ENCODE measurements at regions not wholly inside any gene's neighbourhood (a gene's known extent, or its start where the extent isn't known, plus 50 kb on each side); places are given as distances from the start of the nearest gene placed in this dataset.

DNA sequence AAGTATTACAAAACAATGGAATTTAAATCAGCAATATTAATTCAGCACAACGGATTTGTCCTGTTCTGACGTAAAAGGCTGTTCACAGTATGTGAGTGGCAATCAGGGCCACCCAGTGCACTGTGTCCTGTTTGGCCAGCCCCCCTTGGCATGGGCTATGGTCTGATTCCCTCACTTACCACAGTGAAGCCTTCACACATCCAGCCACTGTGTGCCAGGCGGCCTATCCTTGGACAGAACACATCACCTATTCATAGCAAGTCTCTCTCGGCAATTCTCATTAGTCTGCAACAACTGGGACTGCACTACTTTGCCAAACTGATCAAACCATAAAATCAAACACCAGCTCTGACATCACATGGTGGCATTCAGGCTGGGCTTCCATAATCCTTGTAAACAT, 221.5 kb upstream of the TSHZ3 start:
- Histone ChIP-seq H3K9ac (ENCODE audit: low read depth in 1 of 2, low read length in 2 of 2) (no peak overlapping the region), H3K36me3 (ENCODE audit: control insufficient read depth in 2 of 2, insufficient read depth in 2 of 2, low read length in 2 of 2) (no peaks in the 10 kb centered on the region), H3K9me3 (ENCODE audit: control insufficient read depth in 2 of 2, low read length in 2 of 2) (peaks cover 0 to 2% of the 10 kb centered on the region in 2 donors), H3K27ac (ENCODE audit: low read depth in 2 of 2, low read length in 2 of 2) (no peak overlapping the region), H3K27me3 (ENCODE audit: control insufficient read depth in 2 of 2, insufficient read depth in 2 of 2, low read length in 2 of 2) (no peaks in the 10 kb centered on the region), H3K4me1 (ENCODE audit: control insufficient read depth in 2 of 2, insufficient read depth in 2 of 2, low read length in 2 of 2) (no peaks in the 10 kb centered on the region), H3K4me3 (ENCODE audit: low read length in 2 of 2) (no peak overlapping the region)

- no peaks in the 10 kb centered on the region for H3K36me3 ChIP-seq (ENCODE audit: control insufficient read depth in 2 of 2, insufficient read depth in 2 of 2, low read length in 2 of 2)
- H3K9me3 ChIP-seq (ENCODE audit: control insufficient read depth in 2 of 2, low read length in 2 of 2): peaks cover 0 to 2% of the 10 kb centered on the region in 2 donors
- no peaks in the 10 kb centered on the region for H3K27me3 ChIP-seq (ENCODE audit: control insufficient read depth in 2 of 2, insufficient read depth in 2 of 2, low read length in 2 of 2)
- no peak overlapping the region for H3K9ac ChIP-seq (ENCODE audit: low read depth in 1 of 2, low read length in 2 of 2)
- no peaks in the 10 kb centered on the region for H3K4me1 ChIP-seq (ENCODE audit: control insufficient read depth in 2 of 2, insufficient read depth in 2 of 2, low read length in 2 of 2)
- H3K4me3 ChIP-seq (ENCODE audit: low read length in 2 of 2): no peak overlapping the region
- no peak overlapping the region for H3K27ac ChIP-seq (ENCODE audit: low read depth in 2 of 2, low read length in 2 of 2)
These were observed 223.1 kb upstream of the TSHZ3 start for GRCh38 chr19:31572102-31572975.

DNA sequence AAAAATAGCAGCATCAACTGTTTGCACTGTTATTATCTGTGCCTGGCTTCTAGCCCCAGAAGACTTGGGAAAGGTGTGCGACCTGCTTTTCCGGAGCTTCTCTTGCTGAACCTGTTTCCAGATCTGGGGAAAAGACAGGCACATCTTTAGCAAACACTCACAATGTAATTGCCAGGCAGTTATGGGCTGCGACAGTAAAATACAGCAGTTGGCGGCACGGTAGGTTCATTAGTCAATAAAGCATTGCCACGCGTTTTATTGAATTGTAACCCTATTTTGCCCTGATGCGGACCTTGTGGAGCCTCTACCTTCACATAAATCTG, 223.7 kb upstream of the TSHZ3 start:
- H3K4me1 ChIP-seq (ENCODE audit: control insufficient read depth in 2 of 2, insufficient read depth in 2 of 2, low read length in 2 of 2): no peaks in the 10 kb centered on the region
- no peak overlapping the region for H3K4me3 ChIP-seq (ENCODE audit: low read length in 2 of 2)
- H3K27me3 ChIP-seq (ENCODE audit: control insufficient read depth in 2 of 2, insufficient read depth in 2 of 2, low read length in 2 of 2): no peaks in the 10 kb centered on the region
- no peak overlapping the region for H3K27ac ChIP-seq (ENCODE audit: low read depth in 2 of 2, low read length in 2 of 2)
- H3K9ac ChIP-seq (ENCODE audit: low read depth in 1 of 2, low read length in 2 of 2): no peak overlapping the region
- no peaks in the 10 kb centered on the region for H3K36me3 ChIP-seq (ENCODE audit: control insufficient read depth in 2 of 2, insufficient read depth in 2 of 2, low read length in 2 of 2)
- H3K9me3 ChIP-seq (ENCODE audit: control insufficient read depth in 2 of 2, low read length in 2 of 2): peaks cover 0 to 2% of the 10 kb centered on the region in 2 donors

DNA sequence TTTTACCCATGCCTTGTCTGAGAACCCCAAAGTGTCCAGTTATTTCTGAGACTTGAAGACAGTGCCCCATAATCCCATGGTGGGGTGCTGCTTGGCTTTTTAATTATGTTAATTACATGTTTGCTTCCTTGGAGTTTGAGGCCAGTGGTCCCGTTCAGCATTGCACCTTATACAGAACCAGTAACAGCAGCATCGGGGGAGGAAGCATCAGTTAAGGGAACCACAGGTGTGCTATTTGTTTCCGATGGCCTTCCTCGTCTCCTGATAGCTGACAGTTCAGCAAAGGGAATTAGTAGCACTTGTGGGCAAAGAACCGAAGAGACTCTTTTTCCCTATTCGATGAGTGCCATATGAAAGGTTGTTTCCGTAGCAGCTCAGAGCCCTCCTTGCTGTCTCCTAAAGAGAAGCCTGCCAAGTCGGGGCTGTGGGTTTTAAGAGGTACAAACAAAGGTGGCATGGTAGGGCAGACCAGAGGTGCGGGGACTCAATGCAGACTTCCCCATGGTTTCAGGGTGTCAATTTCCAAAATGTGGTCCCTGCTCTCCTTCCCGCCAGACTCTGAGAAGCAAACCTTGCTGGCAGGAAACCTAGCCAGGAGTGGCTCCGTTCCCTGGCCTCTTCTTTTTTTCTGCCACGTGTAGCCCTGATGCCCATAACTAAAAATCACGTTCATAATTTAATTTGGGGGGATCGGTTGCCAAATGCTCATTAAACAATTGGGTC, 225.2 kb upstream of the TSHZ3 start:
- Histone ChIP-seq H3K36me3 (ENCODE audit: control insufficient read depth in 2 of 2, insufficient read depth in 2 of 2, low read length in 2 of 2) (no peaks in the 10 kb centered on the region), H3K27ac (ENCODE audit: low read depth in 2 of 2, low read length in 2 of 2) (no peak overlapping the region), H3K4me3 (ENCODE audit: low read length in 2 of 2) (no peak overlapping the region), H3K9ac (ENCODE audit: low read depth in 1 of 2, low read length in 2 of 2) (no peak overlapping the region), H3K4me1 (ENCODE audit: control insufficient read depth in 2 of 2, insufficient read depth in 2 of 2, low read length in 2 of 2) (no peaks in the 10 kb centered on the region), H3K27me3 (ENCODE audit: control insufficient read depth in 2 of 2, insufficient read depth in 2 of 2, low read length in 2 of 2) (no peaks in the 10 kb centered on the region), H3K9me3 (ENCODE audit: control insufficient read depth in 2 of 2, low read length in 2 of 2) (no peaks in the 10 kb centered on the region)

DNA sequence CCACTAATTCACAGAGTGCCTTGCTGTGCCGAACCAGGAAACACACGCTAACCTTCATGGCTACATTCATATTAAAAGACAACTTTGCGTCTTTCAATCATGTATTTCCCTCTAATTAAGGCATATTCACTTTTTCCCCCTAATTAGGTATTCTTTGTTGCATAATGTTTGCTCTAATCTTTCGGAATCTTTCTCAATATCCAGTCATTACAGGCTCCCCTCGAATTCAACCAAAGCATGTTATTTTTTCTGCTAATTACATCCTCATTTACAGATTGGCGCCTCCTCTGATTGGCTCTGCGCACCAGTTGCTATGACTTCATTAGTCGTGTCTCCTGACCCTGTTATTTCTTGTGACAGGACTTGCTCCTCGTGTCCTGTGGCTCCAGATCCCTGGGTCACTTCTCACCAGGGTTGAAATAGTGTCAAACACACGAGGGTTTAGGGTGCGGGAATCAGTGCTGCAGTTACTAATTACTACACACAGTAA, 226.7 kb upstream of the TSHZ3 start:
- Histone ChIP-seq H3K4me3 (ENCODE audit: low read length in 2 of 2) (no peak overlapping the region), H3K9ac (ENCODE audit: low read depth in 1 of 2, low read length in 2 of 2) (no peak overlapping the region), H3K36me3 (ENCODE audit: control insufficient read depth in 2 of 2, insufficient read depth in 2 of 2, low read length in 2 of 2) (no peaks in the 10 kb centered on the region), H3K27ac (ENCODE audit: low read depth in 2 of 2, low read length in 2 of 2) (no peak overlapping the region), H3K9me3 (ENCODE audit: control insufficient read depth in 2 of 2, low read length in 2 of 2) (no peaks in the 10 kb centered on the region), H3K4me1 (ENCODE audit: control insufficient read depth in 2 of 2, insufficient read depth in 2 of 2, low read length in 2 of 2) (no peaks in the 10 kb centered on the region), H3K27me3 (ENCODE audit: control insufficient read depth in 2 of 2, insufficient read depth in 2 of 2, low read length in 2 of 2) (no peaks in the 10 kb centered on the region)

- Histone ChIP-seq H3K36me3 (ENCODE audit: control insufficient read depth in 2 of 2, insufficient read depth in 2 of 2, low read length in 2 of 2) (no peaks in the 10 kb centered on the region), H3K9me3 (ENCODE audit: control insufficient read depth in 2 of 2, low read length in 2 of 2) (no peaks in the 10 kb centered on the region), H3K9ac (ENCODE audit: low read depth in 1 of 2, low read length in 2 of 2) (no peak overlapping the region), H3K27me3 (ENCODE audit: control insufficient read depth in 2 of 2, insufficient read depth in 2 of 2, low read length in 2 of 2) (no peaks in the 10 kb centered on the region), H3K4me1 (ENCODE audit: control insufficient read depth in 2 of 2, insufficient read depth in 2 of 2, low read length in 2 of 2) (no peaks in the 10 kb centered on the region), H3K4me3 (ENCODE audit: low read length in 2 of 2) (no peak overlapping the region), H3K27ac (ENCODE audit: low read depth in 2 of 2, low read length in 2 of 2) (no peak overlapping the region)
These were observed 229.1 kb upstream of the TSHZ3 start for GRCh38 chr19:31578326-31578725.

GRCh38 chr19:31583148-31583547, 233.9 kb upstream of the TSHZ3 start:
- H3K27me3 ChIP-seq (ENCODE audit: control insufficient read depth in 2 of 2, insufficient read depth in 2 of 2, low read length in 2 of 2): no peaks in the 10 kb centered on the region
- no peak overlapping the region for H3K27ac ChIP-seq (ENCODE audit: low read depth in 2 of 2, low read length in 2 of 2)
- no peaks in the 10 kb centered on the region for H3K4me1 ChIP-seq (ENCODE audit: control insufficient read depth in 2 of 2, insufficient read depth in 2 of 2, low read length in 2 of 2)
- H3K9me3 ChIP-seq (ENCODE audit: control insufficient read depth in 2 of 2, low read length in 2 of 2): no peaks in the 10 kb centered on the region
- no peaks in the 10 kb centered on the region for H3K36me3 ChIP-seq (ENCODE audit: control insufficient read depth in 2 of 2, insufficient read depth in 2 of 2, low read length in 2 of 2)
- H3K4me3 ChIP-seq (ENCODE audit: low read length in 2 of 2): no peak overlapping the region
- H3K9ac ChIP-seq (ENCODE audit: low read depth in 1 of 2, low read length in 2 of 2): no peak overlapping the region

DNA sequence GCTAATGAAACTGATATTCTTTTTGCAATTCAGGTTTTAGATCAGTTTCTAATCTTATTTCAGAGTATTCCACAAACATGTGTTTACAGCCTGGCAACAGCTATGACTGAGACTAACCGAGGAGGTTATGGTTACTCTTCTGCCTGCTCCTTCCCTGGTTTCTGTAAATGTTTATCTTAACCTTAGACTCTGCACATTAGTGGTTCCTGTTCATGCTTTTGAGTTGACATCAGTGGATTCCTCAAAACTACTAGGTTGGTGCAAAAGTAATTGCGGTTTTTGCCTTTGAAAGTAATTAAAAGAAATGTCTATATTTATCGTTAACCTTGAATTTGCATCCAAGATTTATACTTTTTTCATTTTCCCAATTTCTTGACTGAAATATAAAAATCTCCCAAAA, 237.0 kb upstream of the TSHZ3 start:
- no peaks in the 10 kb centered on the region for H3K4me1 ChIP-seq (ENCODE audit: control insufficient read depth in 2 of 2, insufficient read depth in 2 of 2, low read length in 2 of 2)

GRCh38 chr19:31589109-31589508, 239.9 kb upstream of the TSHZ3 start:
- no peaks in the 10 kb centered on the region for H3K36me3 ChIP-seq (ENCODE audit: control insufficient read depth in 2 of 2, insufficient read depth in 2 of 2, low read length in 2 of 2)
- no peaks in the 10 kb centered on the region for H3K9me3 ChIP-seq (ENCODE audit: control insufficient read depth in 2 of 2, low read length in 2 of 2)
- H3K27ac ChIP-seq (ENCODE audit: low read depth in 2 of 2, low read length in 2 of 2): no peak overlapping the region
- no peaks in the 10 kb centered on the region for H3K27me3 ChIP-seq (ENCODE audit: control insufficient read depth in 2 of 2, insufficient read depth in 2 of 2, low read length in 2 of 2)
- no peak overlapping the region for H3K4me3 ChIP-seq (ENCODE audit: low read length in 2 of 2)
- no peaks in the 10 kb centered on the region for H3K4me1 ChIP-seq (ENCODE audit: control insufficient read depth in 2 of 2, insufficient read depth in 2 of 2, low read length in 2 of 2)
- H3K9ac ChIP-seq (ENCODE audit: low read depth in 1 of 2, low read length in 2 of 2): no peak overlapping the region

More for the DNA sequence above, 237.0 kb upstream of the TSHZ3 start:
- Histone ChIP-seq H3K36me3 (ENCODE audit: control insufficient read depth in 2 of 2, insufficient read depth in 2 of 2, low read length in 2 of 2) (no peaks in the 10 kb centered on the region), H3K27ac (ENCODE audit: low read depth in 2 of 2, low read length in 2 of 2) (no peak overlapping the region), H3K4me3 (ENCODE audit: low read length in 2 of 2) (no peak overlapping the region), H3K27me3 (ENCODE audit: control insufficient read depth in 2 of 2, insufficient read depth in 2 of 2, low read length in 2 of 2) (no peaks in the 10 kb centered on the region), H3K9me3 (ENCODE audit: control insufficient read depth in 2 of 2, low read length in 2 of 2) (no peaks in the 10 kb centered on the region), H3K9ac (ENCODE audit: low read depth in 1 of 2, low read length in 2 of 2) (no peak overlapping the region)

- Histone ChIP-seq H3K9me3 (ENCODE audit: control insufficient read depth in 2 of 2, low read length in 2 of 2) (no peaks in the 10 kb centered on the region), H3K9ac (ENCODE audit: low read depth in 1 of 2, low read length in 2 of 2) (no peak overlapping the region), H3K4me1 (ENCODE audit: control insufficient read depth in 2 of 2, insufficient read depth in 2 of 2, low read length in 2 of 2) (no peaks in the 10 kb centered on the region), H3K36me3 (ENCODE audit: control insufficient read depth in 2 of 2, insufficient read depth in 2 of 2, low read length in 2 of 2) (no peaks in the 10 kb centered on the region), H3K27me3 (ENCODE audit: control insufficient read depth in 2 of 2, insufficient read depth in 2 of 2, low read length in 2 of 2) (no peaks in the 10 kb centered on the region), H3K27ac (ENCODE audit: low read depth in 2 of 2, low read length in 2 of 2) (no peak overlapping the region), H3K4me3 (ENCODE audit: low read length in 2 of 2) (no peak overlapping the region)
These were observed 242.0 kb upstream of the TSHZ3 start for GRCh38 chr19:31591258-31591657.
